HepG2 (cell line): ENCODE measurements at regions not wholly inside any gene's neighbourhood (a gene's known extent, or its start where the extent isn't known, plus 50 kb on each side); places are given as distances from the start of the nearest gene placed in this dataset.

Experiments
- HOXA9 ChIP-seq: sonication (generic); formaldehyde crosslinking; IDR thresholded peaks from 2 replicates; pipeline ENCODE4 v1.8.1; 2022; ENCODE audit warnings: missing genetic modification reagents, mild to moderate bottlenecking, moderate library complexity, borderline replicate concordance
- POLR2AphosphoS2 ChIP-seq: IDR thresholded peaks from 2 replicates; pipeline ENCODE4 v1.6.1; 2011; ENCODE audit warnings: low read depth, low read length, improper control_type of control experiment
- TF ChIP-seq, protein P1 (sequence below): sonication (generic); formaldehyde crosslinking; IDR thresholded peaks from 2 replicates; pipeline ENCODE4 v1.5.0; 2020; ENCODE audit warnings: mild to moderate bottlenecking, missing genetic modification reagents, moderate library complexity

DNA sequence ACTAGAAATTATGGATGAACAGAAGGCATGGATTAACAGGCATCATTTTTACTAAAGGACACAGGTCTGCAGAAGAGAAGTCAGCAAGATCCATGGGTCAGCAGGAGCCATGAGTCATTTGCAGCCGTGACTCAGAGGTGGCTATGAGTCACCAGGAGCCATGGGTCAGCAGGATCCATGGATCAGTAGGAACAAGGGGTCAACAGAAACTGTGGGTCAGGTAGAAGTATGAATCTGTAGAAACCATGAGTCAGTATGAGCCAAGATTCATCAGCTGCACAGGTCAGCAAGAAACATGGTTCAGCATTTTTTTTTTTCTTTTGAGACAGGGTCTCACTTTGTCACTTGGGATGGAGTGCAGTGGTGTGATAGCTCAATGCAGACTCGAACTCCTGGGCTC is 58.2 kb upstream of the HS3ST4 start:
- TF ChIP-seq, protein P1, sequence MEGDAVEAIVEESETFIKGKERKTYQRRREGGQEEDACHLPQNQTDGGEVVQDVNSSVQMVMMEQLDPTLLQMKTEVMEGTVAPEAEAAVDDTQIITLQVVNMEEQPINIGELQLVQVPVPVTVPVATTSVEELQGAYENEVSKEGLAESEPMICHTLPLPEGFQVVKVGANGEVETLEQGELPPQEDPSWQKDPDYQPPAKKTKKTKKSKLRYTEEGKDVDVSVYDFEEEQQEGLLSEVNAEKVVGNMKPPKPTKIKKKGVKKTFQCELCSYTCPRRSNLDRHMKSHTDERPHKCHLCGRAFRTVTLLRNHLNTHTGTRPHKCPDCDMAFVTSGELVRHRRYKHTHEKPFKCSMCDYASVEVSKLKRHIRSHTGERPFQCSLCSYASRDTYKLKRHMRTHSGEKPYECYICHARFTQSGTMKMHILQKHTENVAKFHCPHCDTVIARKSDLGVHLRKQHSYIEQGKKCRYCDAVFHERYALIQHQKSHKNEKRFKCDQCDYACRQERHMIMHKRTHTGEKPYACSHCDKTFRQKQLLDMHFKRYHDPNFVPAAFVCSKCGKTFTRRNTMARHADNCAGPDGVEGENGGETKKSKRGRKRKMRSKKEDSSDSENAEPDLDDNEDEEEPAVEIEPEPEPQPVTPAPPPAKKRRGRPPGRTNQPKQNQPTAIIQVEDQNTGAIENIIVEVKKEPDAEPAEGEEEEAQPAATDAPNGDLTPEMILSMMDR (CRISPR knock-in tag) = no peak
- TF ChIP-seq HOXA9 (CRISPR knock-in tag) (no peak), POLR2AphosphoS2 (no peak)
